ENCODE measurements at regions not wholly inside any gene's neighbourhood (a gene's known extent, or its start where the extent isn't known, plus 50 kb on each side); places are given as distances from the start of the nearest gene placed in this dataset.

DNA sequence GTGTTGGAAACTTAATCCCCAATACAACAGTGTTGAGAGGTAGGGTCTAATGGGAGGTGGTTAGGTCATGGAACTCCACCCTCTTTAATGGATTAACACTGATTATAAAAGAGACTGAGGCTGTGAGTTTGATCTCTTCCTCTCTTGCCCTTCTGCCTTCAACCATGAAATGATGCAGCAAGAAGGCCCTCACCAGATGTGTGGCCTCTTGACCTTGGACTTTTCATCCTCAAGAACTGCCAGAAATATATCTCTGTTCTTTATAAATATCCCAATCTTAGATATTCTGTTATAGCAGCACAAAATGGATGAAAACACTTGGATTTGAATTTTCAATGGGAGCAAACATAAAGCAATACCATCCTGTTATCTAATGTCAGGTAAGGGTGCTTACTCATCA lies 67.6 kb downstream of the NMUR2 start:
- no peak for DNase-seq (ENCODE audit: low read depth)

DNA sequence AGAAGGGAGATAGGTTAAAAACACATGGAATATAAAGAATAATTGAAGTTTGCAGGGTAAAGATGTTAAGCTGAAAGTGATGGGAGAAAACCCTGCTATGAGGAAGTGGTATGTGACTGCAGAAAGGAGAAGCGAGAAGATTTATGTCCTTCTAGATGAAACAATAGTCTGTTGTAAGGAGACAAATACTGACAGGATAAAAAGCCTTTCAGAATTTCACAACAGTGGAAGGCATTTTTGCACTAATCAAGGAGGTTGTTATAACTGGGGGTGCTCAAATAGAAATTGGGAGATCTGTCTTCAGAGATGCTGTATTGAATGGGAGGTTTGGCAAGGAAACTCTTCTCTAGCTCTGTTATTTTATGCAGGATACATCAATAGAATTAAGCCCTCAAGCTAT lies 69.6 kb downstream of the NMUR2 start:
- no peak for DNase-seq (ENCODE audit: low read depth)

DNA sequence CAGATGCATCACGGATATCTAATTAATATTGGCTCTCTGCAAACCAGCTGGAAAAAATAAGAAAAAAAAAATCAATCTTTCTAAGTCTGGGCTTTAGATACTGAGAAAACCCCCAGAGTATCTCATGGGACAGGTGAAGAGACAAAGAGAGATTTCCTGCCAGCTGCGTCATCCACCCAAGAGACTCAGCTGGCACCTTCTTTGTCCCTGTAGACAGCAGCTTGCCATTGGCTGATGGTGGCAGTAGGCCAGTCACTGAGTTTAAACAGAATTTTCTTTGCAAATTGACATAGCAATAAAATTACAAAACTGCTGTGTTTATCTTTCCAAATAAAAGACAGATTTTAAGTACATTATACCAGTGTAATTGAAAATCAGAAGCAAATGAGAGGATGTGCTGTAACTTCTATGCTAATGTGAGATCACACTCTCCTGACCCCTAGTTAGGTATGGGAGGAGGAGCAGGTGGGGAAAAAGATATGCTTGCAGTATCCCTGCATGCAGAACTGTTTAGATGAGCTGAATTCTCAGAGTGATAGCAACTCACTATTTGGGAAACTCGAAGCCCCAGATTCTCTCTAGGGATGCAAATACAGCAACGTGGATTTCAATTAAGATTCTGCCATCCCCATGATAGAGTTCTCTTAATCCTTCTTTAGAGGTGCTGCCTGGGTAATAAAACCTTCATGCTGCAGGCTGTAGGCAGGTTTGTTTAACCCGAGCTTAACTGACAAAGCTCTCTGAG lies 72.2 kb downstream of the NMUR2 start:
- no peak for DNase-seq (ENCODE audit: low read depth)

DNA sequence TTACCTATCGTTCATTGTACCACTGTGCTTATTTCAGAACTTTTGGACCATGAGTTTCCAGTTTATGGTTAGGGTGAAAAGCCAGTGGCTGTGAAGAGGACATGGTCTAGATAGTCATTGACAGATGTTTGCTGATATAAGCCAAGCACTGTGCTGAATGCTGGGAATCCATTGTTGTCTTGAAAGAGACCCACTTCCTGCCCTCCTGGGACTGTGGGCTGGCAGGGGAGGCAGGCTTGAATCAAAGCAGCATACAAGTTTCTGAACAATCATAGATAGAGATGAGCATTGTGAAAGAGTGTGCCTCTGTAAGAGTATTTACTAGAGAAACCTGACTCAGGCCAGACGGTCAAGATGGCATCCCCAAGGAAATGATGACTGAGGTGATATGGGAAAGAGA lies 73.4 kb downstream of the NMUR2 start:
- DNase-seq (ENCODE audit: low read depth), result no peak

DNA sequence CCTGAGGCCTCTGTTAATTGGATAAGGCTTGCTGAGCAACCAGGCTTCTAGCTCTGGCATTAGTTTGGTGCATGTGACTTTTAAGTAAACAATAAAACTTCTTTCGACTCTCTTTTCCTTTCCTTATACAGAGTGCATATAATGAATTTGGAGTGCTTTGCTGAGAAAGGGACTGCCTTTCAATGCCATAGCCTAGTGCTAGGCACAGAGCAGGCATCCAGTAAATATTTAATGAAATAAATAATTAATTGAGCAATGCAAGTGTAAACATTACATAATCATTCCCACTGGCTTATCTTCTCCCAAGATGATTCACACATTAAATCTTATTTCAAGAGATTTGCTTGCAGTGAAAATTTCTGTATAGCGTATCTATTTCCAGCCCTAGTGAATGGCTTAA lies 74.1 kb downstream of the NMUR2 start:
- DNase-seq (ENCODE audit: low read depth), result no peak

DNA sequence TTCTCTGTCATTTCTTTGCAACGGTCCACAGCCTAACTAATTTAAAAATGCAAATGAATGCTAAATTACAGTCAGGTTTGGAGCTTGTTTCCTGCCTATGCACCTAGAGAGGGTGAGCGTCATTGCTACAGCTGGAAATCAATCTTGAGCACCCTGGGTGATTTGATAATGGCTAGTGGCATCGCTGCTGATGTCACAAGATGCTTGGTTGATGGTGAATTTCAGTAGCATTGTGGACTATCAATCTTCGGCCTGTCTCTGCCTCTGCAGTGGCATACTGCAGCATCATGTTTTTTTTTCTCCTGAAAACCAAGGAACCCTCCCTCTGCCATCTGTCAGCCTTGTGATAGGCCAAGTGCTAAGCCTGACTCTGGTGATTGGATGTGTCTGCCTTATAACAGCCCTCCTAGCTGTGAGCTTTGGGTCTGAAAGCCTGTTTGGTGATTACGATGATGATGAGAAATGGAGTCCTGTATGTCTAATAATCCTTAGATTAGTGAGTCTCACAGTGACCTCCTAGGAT lies 75.3 kb downstream of the NMUR2 start:
- DNase-seq (ENCODE audit: low read depth), result no peak

DNA sequence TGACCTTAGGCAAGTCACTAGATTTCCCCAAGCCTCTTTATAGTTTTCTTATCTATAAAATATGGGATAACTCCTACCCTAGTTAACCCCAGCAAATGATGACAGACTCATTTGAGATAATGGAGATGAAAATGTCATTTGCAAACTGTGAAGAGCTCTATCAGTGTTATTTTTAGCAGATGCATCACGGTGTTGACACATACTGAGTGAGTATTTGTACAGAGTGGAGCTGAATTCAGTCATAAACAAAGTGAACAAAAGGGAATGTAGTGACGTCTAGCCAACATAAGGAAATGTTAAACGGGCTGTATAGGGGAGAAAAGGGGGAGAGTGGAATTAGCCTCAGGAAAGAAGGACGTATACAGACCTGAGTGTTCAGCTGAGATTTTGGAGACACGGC lies 75.9 kb downstream of the NMUR2 start:
- no peak for DNase-seq (ENCODE audit: low read depth)

DNA sequence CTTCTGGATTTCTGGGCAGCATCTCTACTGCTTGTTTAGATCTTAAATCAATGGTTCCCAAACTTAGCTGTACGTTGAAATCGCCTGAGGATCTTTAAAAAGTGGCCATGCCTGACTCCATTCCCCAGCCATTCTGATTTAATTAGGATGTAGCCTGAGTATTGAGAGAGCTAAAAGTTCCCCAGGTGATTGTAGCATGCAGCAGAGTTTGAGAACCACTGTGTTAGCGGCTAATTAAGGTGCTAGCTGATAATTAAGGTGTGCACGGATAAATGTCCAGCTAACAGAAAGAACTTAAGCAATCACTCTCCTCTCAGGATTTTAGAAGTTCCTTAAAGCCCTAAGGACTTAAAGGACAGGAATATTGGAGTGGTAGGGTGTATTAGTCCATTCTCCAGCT lies 89.1 kb downstream of the NMUR2 start:
- DNase-seq (ENCODE audit: low read depth), result no peak

DNA sequence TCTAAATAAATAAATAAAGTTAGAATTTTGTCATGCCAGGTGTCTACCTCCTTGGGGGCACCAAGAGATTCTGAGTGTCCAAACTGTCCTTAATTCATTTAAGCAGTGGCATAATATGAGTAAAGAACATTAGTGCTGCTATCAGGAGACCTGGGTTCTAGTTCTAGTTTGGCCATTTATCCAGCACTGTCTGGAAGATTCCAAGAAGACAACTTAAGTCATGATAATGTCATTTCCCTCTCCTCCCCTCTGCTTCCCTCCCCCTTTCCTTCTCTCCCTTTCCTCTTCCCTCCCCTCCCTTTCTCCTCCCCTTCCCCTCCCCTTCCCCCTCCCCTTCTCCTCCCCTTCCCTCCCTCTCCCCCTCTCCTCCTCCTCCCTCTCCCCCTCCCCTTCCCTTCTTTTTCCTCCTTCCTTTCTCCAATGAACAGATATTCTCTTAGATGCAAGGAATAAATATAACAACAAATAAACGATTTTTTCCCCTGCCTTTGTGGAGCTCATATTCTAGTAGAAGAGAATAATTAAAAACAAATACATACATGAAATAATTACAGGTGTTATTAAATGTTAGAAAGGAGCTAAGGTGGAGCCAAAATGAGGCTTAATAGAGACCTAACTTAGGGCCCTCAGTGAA lies 90.8 kb downstream of the NMUR2 start:
- DNase-seq (ENCODE audit: low read depth), result no peak

DNA sequence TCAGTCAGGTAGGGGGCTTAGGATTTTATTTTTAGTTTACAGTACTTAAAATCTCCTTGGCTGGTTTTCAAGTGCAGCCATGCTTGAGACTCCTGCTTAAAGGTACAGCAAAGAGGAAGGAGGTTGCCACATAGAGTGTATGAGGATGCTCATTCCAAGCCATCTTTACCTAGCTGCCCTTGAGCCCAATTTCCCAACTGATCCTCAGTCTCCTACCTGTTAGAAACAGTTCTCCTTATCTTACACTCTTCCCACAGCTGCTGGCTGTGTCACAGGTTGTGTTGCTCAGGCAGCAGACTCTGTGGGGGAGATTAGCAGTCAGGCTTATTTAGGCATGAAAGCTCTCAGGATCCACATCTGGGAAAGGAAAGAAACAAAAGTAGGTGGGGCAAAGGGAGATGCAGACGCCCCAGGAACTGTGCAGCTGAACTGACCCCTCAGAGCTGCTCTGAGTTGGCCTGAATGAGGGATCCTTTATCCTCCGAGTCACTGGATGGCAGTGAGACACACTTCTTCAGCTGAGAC lies 95.1 kb downstream of the NMUR2 start:
- no peak for DNase-seq (ENCODE audit: low read depth)

DNA sequence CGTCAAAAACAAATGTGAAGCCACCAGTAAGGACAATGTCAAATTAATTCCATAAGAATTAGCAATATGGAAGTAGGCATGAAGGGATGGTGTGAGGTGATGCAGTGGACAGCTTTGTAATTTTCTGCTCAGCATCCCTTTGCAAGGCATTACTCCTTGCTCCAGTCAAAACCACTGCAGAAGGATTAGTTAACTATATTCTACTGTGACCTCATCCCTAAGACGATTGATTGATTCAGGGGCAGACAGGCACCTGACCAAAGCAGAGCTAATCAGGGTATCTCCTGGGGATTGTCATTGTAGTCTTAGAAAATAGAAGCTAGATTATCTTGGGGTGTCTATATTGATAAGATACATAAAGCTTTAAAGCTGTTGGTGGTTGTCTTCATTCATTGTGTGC lies 98.7 kb downstream of the NMUR2 start:
- no peak for DNase-seq (ENCODE audit: low read depth)

DNA sequence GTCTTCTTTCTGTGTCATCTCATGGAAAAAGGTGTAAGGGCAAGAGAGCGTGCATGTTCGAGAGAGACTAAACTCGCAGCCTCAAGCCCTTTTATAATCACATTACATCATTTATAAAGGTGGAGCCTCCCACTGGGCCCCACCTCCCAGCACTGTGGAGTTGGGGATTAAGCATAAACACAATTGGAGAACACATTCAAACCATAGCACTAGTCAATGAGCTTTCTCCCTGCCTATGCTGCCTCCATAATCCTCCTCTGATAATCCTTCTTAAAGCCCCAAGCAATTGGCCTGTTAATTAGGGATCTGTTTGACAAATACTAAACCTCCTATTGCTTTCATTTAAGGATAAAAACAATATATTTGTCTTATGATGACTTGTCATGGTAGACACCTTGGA lies 99.6 kb downstream of the NMUR2 start:
- no peak for DNase-seq (ENCODE audit: low read depth)

DNA sequence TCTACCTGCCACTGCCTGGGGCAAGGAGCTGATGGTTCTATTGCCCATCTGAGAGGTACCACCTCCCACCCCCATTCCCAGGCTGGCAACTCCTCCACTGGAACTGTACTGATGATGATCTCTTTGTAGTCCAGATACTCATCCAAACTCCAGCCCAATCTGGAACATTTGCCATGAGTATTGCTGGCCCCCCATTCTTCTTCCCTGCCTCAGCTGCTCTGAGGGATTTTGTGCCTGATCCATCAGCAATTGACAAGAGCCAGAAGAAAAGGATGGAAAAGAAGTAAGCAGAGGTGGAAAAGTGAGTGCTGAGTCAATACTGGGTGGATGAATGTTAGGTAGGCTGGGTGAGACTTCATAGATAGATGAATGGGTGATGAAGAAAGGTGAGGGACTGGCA lies 101.2 kb downstream of the NMUR2 start:
- no peak for DNase-seq (ENCODE audit: low read depth)

DNA sequence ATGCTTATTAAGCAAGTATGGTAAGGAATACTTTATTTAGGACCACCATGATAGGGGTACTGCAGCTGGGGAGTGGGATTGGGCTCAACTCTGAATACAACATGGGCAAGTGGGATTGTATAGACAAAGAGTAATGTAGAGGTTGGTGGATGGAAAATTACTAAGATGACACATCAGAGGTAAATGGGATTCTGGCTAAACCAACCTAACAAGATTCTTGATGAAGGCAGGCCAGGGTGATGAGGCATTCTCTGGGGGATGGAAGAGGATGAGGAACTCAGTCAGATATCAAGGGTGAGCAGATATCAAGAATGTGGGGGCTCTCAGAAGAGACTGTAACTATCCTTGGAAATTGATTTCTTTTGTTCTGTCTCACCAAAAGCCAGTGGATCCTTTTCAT lies 107.2 kb downstream of the NMUR2 start:
- no peak for DNase-seq (ENCODE audit: low read depth)

DNA sequence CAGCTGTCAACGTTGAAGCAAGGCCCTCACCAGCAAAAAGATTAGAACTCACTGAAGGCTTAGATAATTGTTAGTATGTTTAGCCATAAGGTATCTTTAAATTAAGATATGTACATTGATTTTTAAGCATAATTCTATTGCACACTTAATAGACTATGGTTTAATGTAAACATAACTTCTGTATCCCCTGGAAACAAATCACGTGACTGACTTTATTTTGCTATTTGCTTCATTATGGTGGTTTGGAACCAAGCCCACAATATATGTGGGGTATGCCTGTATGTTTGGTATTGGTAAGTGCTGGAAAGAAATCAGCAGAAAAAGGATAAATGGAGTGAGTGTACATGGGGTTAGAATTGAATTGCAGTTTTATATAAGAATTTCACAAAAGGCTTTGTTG lies 111.9 kb downstream of the NMUR2 start:
- no peak for DNase-seq (ENCODE audit: low read depth)

DNA sequence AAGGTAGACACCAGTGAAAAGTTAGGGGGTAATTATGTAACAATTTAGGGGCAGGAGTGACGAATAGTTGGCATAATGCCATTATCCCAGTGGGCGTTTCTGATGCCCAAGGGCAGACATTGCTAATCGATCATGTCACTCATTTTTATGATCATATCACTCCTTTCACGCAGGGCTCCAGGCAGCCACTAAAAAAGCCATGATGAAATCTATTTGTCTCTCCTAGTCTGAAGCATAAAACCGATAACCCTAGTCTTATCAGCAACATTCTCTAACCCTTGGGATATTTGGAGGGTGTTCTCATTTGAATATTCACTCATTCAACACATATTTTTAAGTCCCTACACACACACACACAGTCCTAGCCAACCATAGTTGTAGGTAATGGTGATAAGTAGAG lies 114.9 kb downstream of the NMUR2 start:
- DNase-seq (ENCODE audit: low read depth), result no peak

DNA sequence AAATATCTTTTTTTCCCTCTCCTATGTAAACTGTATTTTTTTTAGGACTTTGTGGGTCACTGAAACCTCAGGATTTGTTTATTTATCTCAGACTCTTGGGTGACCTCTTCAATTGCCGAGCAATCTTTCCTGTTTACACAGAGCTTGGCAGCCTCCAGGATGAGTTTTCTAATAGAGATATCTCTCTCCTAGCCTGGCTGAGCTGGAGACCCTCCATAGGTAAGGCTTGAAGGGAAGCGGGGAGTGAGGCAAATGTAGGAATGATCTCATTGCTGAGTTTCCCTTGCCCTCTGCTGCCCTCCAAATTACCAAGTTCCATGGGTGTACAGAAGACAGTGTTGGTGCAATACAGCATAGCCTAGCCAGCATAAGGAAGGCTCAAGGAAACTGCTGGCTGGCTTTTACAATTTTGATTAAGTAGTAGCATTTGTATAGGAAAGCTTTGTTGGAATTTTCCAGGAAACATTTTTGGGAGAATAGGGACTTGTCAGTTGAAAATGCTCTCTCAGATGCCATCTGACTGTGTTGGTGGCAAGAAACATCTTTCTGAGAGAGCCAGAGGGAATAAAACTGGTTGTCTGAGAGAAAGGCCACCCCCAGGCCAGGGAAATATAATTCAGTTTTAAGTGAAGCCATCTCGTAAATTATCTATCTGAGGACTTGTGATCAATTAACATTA lies 116.0 kb downstream of the NMUR2 start:
- no peak for DNase-seq (ENCODE audit: low read depth)

DNA sequence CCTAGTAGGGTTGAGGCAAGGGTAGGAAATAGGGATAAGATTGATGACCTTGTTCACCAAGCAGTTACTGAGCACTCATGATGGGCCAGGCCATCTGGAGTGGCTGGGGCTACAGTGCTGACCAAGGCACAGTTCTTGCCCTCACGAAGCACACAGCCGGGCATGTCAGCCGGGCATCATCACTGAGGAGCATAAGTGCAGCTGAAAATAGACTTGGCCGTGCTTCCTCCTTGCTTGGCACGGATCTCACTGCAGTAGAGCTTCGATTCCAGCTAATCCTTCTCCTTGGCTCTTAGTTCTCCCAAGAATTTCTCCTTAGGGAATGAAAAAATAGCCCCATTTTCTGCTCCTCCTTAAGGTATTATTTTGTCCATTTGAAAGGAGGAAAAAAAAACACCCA lies 116.6 kb downstream of the NMUR2 start:
- no peak for DNase-seq (ENCODE audit: low read depth)

DNA sequence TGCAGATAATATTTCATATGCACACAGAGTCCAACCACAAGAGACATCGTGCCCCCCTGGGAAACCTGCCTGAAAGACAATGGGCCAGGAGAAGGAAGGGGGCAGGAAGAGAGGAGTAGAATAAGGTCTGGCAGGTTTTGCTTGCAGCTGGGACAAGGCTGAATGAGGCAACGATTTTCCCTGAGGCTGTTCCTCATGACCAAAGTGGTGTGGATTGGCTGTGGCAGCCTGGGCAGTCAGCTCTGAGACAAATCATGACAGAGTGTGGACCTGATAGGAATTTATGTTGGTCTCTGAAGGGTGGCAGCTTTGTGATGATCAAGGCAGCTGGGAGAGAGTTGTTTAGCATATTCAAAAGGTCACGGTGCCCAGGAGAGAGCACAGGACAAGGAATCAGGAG lies 119.3 kb downstream of the NMUR2 start:
- DNase-seq (ENCODE audit: low read depth), result no peak

DNA sequence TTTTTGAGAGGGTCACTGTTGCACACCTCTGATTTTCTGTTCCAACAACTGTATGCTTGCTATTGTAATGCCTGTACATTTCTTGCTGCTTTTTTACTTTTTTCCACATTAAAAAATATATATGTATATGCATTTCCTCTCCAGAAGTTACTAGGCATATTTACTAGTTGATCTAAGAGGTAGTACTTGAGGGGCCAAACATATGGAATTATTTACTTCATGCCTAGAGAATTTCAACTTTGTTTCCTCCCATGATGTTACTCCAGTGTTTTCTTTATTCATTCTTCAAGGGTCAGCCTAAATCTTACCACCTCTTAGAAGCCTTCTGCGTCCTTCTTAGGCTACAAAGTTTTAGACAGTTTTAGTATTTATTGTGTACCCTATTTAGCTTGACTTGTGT lies 122.7 kb downstream of the NMUR2 start:
- no peak for DNase-seq (ENCODE audit: low read depth)

DNA sequence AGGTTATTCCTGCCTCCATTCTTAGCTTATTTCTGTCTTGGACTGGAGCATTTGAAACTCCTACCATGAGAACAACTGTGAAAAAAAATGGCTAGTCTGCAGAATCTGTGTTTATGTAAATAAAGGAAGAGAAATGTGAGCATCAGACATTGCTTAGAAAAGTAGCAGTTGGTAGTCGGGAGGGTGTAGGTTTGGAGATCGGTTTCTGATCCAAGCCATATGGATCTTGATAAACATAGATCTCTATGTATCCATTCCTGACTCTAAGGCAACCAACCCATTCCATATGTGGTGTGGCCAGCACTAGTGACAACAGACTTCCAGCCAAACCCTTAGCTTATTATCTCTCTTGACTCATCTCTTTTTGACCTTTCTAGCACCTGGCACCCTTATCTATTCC lies 127.1 kb downstream of the NMUR2 start:
- DNase-seq (ENCODE audit: low read depth), result no peak

DNA sequence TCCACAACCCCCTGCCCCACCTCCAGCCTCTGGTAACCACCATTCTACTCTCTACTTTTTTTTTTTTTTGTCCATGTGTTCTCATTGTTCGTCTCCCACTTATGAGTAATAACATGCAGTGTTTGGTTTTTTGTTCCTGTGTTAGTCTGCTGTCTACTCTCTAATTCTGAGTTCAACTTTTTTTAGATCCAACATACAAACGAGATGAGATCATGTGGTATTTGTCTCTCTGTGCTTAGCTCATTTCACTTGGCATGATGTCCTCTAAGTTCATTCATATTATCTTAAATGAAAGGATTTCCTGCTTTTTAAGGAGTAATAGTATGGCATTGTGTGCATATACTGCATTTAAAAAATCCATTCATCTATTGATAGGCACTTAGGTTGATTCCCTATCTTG lies 130.9 kb downstream of the NMUR2 start:
- no peak for DNase-seq (ENCODE audit: low read depth)

DNA sequence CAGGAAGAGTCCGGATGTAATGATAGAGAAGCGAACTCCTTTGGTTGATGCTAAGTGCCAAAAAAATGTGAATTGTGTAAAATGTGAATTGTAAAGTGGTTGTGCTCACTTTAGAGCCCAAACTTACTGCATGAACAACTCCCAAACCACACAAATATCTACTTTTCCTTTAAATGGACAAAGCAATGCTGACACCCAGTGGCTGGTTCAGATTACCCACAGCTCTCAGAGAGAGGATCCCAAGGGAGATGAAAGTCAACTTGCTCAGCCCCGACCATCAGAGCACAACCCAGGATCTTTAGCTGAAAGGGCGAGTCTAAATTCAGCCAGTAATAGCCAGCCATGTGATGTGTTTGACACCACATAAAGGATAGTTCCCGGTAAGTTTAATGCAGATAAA lies 133.7 kb downstream of the NMUR2 start:
- DNase-seq (ENCODE audit: low read depth), result no peak

Data from fibroblast of the conjunctiva (primary cell).